ENCODE measurements at regions not wholly inside any gene's neighbourhood (a gene's known extent, or its start where the extent isn't known, plus 50 kb on each side); places are given as distances from the start of the nearest gene placed in this dataset.

- BruUV-seq (replicated peaks), result no TSS peak
- peaks cover 8% of the 10 kb centered on the region for H3K36me3 Mint-ChIP-seq (ENCODE audit: insufficient read depth, unreplicated experiment)
- TF ChIP-seq CTCF (IDR thresholded peaks at IDR 0.05; ENCODE audit: unreplicated experiment), result no peak
- H3K27me3 Mint-ChIP-seq (ENCODE audit: unreplicated experiment), result no peaks in the 10 kb centered on the region
- no peak overlapping the region for H3K27ac Mint-ChIP-seq (ENCODE audit: unreplicated experiment)
- H3K4me1 Mint-ChIP-seq (ENCODE audit: low read depth, unreplicated experiment), result peaks cover 37% of the 10 kb centered on the region
- intact Hi-C loops (cut with micrococcal nuclease; ENCODE audit: unreplicated experiment), result no loop called here
- DNase-seq, result no peak
- H3K4me3 Mint-ChIP-seq (ENCODE audit: low read depth, unreplicated experiment), result no peak overlapping the region
- H3K9me3 Mint-ChIP-seq (ENCODE audit: low read depth, unreplicated experiment), result no peaks in the 10 kb centered on the region
- CTCF ChIA-PET, result no interaction called here
These were observed 50.6 kb upstream of the IGFBP3 start for GRCh38 chr7:45971661-45972175.

- CTCF ChIA-PET, result no interaction called here
These were observed 50.1 kb upstream of the IGFBP3 start for GRCh38 chr7:45971171-45971570.

More at GRCh38 chr7:45971171-45971570, 50.1 kb upstream of the IGFBP3 start:
- Mint-ChIP-seq H3K9me3 (ENCODE audit: low read depth, unreplicated experiment) (no peaks in the 10 kb centered on the region), H3K4me1 (ENCODE audit: low read depth, unreplicated experiment) (peaks cover 34% of the 10 kb centered on the region), H3K27me3 (ENCODE audit: unreplicated experiment) (no peaks in the 10 kb centered on the region), H3K4me3 (ENCODE audit: low read depth, unreplicated experiment) (no peak overlapping the region), H3K36me3 (ENCODE audit: insufficient read depth, unreplicated experiment) (peaks cover 8% of the 10 kb centered on the region), H3K27ac (ENCODE audit: unreplicated experiment) (no peak overlapping the region)
- intact Hi-C loops (cut with micrococcal nuclease; ENCODE audit: unreplicated experiment), result no loop called here
- no peak for DNase-seq
- BruUV-seq (replicated peaks), result no TSS peak
- no peak for TF ChIP-seq CTCF (IDR thresholded peaks at IDR 0.05; ENCODE audit: unreplicated experiment)

All from Calu3 (cell line).